MM.1S (cell line): ENCODE measurements at regions not wholly inside any gene's neighbourhood (a gene's known extent, or its start where the extent isn't known, plus 50 kb on each side); places are given as distances from the start of the nearest gene placed in this dataset.

Experiments used
- DNase-seq: peaks from one replicate; pipeline ENCODE4 v3.0.0-alpha.2; 2015
- H2AFZ ChIP-seq: fragments of 300-600 bp; sonication (generic); 2 replicates; pipeline ENCODE4 v1.6.0; 2016; ENCODE audit warnings: antibody characterized with exemption, low read length
- H3F3A ChIP-seq: fragments of 300-600 bp; sonication (generic); 2 replicates; pipeline ENCODE4 v1.6.1; 2016; ENCODE audit warnings: mild to moderate bottlenecking, antibody characterized with exemption, low read length, moderate library complexity, mixed read lengths; ENCODE audit not compliant: insufficient read depth
- H3K27ac ChIP-seq: fragments of 300-600 bp; sonication (generic); 2 replicates; pipeline ENCODE4 v1.5.1; 2016; ENCODE audit warnings: mild to moderate bottlenecking, low read length
- H3K27me3 ChIP-seq: fragments of 300-600 bp; sonication (generic); replicated peaks from 2 replicates; pipeline ENCODE4 v1.6.0; 2016; ENCODE audit warnings: low read length; ENCODE audit not compliant: insufficient read depth
- H3K36me3 ChIP-seq: fragments of 300-600 bp; sonication (generic); replicated peaks from 2 replicates; pipeline ENCODE4 v1.6.1; 2016; ENCODE audit warnings: mild to moderate bottlenecking, low read length, mixed read lengths; ENCODE audit not compliant: insufficient read depth
- H3K4me1 ChIP-seq: fragments of 300-600 bp; sonication (generic); 2 replicates; pipeline ENCODE4 v1.6.1; 2016; ENCODE audit warnings: low read length, mixed read lengths
- H3K4me2 ChIP-seq: fragments of 300-600 bp; sonication (generic); 2 replicates; pipeline ENCODE4 v1.6.0; 2016; ENCODE audit warnings: low read depth, low read length
- H3K4me3 ChIP-seq: fragments of 300-600 bp; sonication (generic); 2 replicates; pipeline ENCODE4 v1.5.1; 2016; ENCODE audit warnings: low read length, mixed read lengths
- H3K79me2 ChIP-seq: fragments of 300-600 bp; sonication (generic); 2 replicates; pipeline ENCODE4 v1.6.1; 2016; ENCODE audit warnings: mixed run types, low read length, mixed read lengths
- H3K9ac ChIP-seq: fragments of 300-600 bp; sonication (generic); 2 replicates; pipeline ENCODE4 v1.6.1; 2016; ENCODE audit warnings: low read length, mixed read lengths
- H3K9me2 ChIP-seq: fragments of 300-600 bp; sonication (generic); replicated peaks from 2 replicates; pipeline ENCODE4 v1.6.1; 2016; ENCODE audit warnings: mild to moderate bottlenecking, low read length, mixed read lengths; ENCODE audit not compliant: insufficient read depth
- H3K9me3 ChIP-seq: fragments of 300-600 bp; sonication (generic); replicated peaks from 2 replicates; pipeline ENCODE4 v1.6.1; 2016; ENCODE audit warnings: mild to moderate bottlenecking, low read length, mixed read lengths; ENCODE audit not compliant: insufficient read depth
- H4K20me1 ChIP-seq: fragments of 300-600 bp; sonication (generic); 2 replicates; pipeline ENCODE4 v1.6.1; 2016; ENCODE audit warnings: mild to moderate bottlenecking, low read length, moderate library complexity, mixed read lengths; ENCODE audit not compliant: insufficient read depth
- EZH2 ChIP-seq: fragments of 300-600 bp; sonication (generic); optimal IDR thresholded peaks from 2 replicates; pipeline ENCODE3; 2017; ENCODE audit warnings: low read depth, mild to moderate bottlenecking, antibody characterized with exemption, low read length, mixed read lengths
- EZH2phosphoT487 ChIP-seq: fragments of 300-600 bp; sonication (generic); IDR thresholded peaks from 2 replicates; pipeline ENCODE4 v1.6.1; 2018; ENCODE audit warnings: antibody characterized with exemption, low read length
- TF ChIP-seq, protein P1 (sequence below): fragments of 300-600 bp; sonication (generic); IDR thresholded peaks from 2 replicates; pipeline ENCODE4 v1.5.1; 2016; ENCODE audit warnings: antibody characterized with exemption, low read length, mixed read lengths

DNA sequence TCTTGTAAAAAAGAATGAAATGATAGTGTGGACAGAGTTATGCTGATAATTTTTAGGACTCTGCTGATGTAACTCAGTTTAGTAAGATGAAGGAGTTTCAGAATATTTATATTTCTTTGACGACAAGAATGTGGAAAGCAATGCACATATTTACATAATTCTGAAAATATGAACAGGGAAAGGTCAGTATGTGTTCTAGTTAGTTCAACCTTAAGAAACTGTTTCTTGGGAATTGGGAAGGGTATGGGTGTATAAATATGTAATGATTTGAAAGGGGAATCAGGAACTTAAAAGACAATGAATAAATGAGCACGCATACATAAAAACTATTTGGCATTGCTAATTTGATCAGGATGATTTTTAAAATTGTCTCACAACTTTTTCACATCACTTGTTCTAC is 1226.1 kb downstream of the SI start:
- H3K9me3 ChIP-seq, result no peaks in the 10 kb centered on the region
- H3K9me2 ChIP-seq, result no peaks in the 10 kb centered on the region
- no peak overlapping the region for H3K9ac ChIP-seq
- no peak overlapping the region for H3K27ac ChIP-seq
- H3K27me3 ChIP-seq, result no peaks in the 10 kb centered on the region
- H3K4me1 ChIP-seq, result no peaks in the 10 kb centered on the region
- TF ChIP-seq, protein P1, sequence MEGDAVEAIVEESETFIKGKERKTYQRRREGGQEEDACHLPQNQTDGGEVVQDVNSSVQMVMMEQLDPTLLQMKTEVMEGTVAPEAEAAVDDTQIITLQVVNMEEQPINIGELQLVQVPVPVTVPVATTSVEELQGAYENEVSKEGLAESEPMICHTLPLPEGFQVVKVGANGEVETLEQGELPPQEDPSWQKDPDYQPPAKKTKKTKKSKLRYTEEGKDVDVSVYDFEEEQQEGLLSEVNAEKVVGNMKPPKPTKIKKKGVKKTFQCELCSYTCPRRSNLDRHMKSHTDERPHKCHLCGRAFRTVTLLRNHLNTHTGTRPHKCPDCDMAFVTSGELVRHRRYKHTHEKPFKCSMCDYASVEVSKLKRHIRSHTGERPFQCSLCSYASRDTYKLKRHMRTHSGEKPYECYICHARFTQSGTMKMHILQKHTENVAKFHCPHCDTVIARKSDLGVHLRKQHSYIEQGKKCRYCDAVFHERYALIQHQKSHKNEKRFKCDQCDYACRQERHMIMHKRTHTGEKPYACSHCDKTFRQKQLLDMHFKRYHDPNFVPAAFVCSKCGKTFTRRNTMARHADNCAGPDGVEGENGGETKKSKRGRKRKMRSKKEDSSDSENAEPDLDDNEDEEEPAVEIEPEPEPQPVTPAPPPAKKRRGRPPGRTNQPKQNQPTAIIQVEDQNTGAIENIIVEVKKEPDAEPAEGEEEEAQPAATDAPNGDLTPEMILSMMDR, result no peak
- TF ChIP-seq EZH2phosphoT487 (no peak), EZH2 (no peak)
- H3K4me3 ChIP-seq, result no peak overlapping the region
- H3K79me2 ChIP-seq, result no peaks in the 10 kb centered on the region
- no peak overlapping the region for H2AFZ ChIP-seq
- H3F3A ChIP-seq, result no peaks in the 10 kb centered on the region
- H3K4me2 ChIP-seq, result no peak overlapping the region
- DNase-seq, result no peak
- H4K20me1 ChIP-seq, result no peaks in the 10 kb centered on the region
- H3K36me3 ChIP-seq, result no peaks in the 10 kb centered on the region

DNA sequence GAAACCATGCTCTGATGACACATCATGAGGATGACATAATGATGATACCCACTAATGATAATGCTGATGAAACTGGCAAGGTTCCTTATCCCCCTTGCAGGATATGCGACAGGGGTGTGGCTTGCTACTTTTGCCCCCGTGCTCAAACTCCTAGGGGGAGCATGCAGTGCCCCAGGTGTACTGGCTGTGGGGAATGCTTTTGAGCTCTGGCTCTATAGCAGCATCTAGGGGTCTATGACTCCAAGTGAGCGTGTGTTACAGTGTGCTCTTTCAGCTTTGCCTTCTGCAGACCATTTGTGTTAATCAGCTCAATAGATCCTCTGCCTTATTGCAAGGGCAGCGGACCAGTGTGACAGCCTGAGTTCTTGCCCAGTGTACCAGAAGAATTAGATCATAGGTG is 1239.5 kb downstream of the SI start:
- Histone ChIP-seq H3K9me3 (no peaks in the 10 kb centered on the region), H3K9ac (no peak overlapping the region), H3K27me3 (no peaks in the 10 kb centered on the region), H3K27ac (no peak overlapping the region), H2AFZ (no peak overlapping the region), H4K20me1 (no peaks in the 10 kb centered on the region), H3K79me2 (no peaks in the 10 kb centered on the region), H3K4me3 (no peak overlapping the region), H3K4me2 (no peak overlapping the region), H3K36me3 (no peaks in the 10 kb centered on the region), H3F3A (no peaks in the 10 kb centered on the region), H3K4me1 (no peaks in the 10 kb centered on the region), H3K9me2 (no peaks in the 10 kb centered on the region)
- no peak for TF ChIP-seq EZH2
- TF ChIP-seq, protein P1, result no peak
- TF ChIP-seq EZH2phosphoT487, result no peak
- DNase-seq, result no peak

DNA sequence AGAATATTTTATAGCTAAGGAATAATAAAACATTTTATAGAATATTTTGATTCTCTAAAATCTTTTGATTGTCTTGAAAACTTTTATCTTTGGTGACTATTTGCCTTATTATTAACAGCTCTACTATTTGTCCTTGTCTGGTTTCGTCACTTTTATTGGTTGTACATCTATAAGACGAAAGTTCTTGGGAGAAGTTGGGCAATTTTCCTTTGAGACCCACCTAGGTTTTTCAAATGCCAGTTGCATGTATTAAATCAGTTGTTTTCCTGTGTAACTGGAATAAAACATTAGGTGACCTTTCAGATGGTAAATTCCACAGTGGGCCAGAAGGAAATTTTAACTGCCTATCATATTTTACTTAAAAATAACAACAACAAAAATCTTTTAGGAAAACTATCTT is 1245.7 kb downstream of the SI start:
- no peaks in the 10 kb centered on the region for H3K79me2 ChIP-seq
- no peak for DNase-seq

More for the DNA sequence above, 1245.7 kb downstream of the SI start:
- H3F3A ChIP-seq, result no peaks in the 10 kb centered on the region
- TF ChIP-seq, protein P1, result no peak
- TF ChIP-seq EZH2phosphoT487, result no peak
- no peak for TF ChIP-seq EZH2
- H3K4me3 ChIP-seq, result no peak overlapping the region
- H3K9me3 ChIP-seq, result no peaks in the 10 kb centered on the region
- no peak overlapping the region for H3K9ac ChIP-seq
- no peak overlapping the region for H3K27ac ChIP-seq
- no peaks in the 10 kb centered on the region for H4K20me1 ChIP-seq
- H3K27me3 ChIP-seq, result no peaks in the 10 kb centered on the region
- H3K9me2 ChIP-seq, result no peaks in the 10 kb centered on the region
- no peak overlapping the region for H2AFZ ChIP-seq
- H3K4me1 ChIP-seq, result no peaks in the 10 kb centered on the region
- no peak overlapping the region for H3K4me2 ChIP-seq
- no peaks in the 10 kb centered on the region for H3K36me3 ChIP-seq
